HL-60/S4 (cell line): ENCODE measurements at regions not wholly inside any gene's neighbourhood (a gene's known extent, or its start where the extent isn't known, plus 50 kb on each side); places are given as distances from the start of the nearest gene placed in this dataset.

Source experiments
- in situ Hi-C: fragments of 300-500 bp; cut with MboI; formaldehyde crosslinking; loops from 2 replicates; pipeline ENCODE4 v1.14.3; 2022; ENCODE audit warnings: low sequenced_read_pairs

DNA sequence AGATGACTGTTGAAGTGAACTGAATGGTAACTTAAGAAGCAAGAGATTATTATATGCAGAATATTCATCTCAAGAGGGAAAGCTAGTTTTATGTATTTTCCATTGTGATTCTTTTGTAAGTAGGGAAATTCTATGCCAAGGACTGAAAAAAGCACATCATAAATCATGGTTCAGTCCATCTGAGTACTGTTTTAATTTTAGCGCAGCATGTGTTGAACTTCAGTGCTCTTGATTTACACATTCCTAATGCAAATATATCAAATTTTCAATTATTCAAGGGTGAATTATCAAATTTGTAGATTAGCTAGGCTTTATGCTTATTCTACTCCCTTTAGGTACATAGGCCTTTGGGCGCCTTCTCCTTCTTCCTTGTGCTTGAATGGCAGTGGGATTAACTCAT is 50.3 kb upstream of the TCF12 start:
- in situ Hi-C loops = loop anchor here (25.0 kb wide), 1 partner anchor 381 kb away; no protein-coding TSS in a partner anchor

- in situ Hi-C loops = loop anchor here (25.0 kb wide), 1 partner anchor 380 kb away; no protein-coding TSS in a partner anchor
Measured at GRCh38 chr15:56866803-56867202, 51.6 kb upstream of the TCF12 start.

DNA sequence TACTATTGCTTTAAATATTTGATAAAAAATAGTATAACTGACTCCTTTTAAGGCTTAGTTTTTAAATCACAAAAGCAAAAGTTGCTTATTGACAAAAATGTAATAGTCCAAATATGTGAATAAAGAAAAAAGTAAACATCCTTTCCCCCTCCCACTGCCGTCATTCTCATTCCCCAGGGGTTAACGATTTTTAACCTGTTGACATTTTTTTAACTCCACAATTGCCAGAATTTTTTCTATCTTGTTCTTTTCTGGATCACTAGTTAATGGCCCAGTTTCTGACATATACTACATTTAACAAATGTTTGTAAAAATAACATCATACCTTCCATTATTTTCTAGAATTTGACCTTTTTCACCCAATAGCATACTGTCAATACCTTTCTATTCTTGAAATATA is 60.6 kb upstream of the TCF12 start:
- in situ Hi-C loops = loop anchor here (25.0 kb wide), 1 partner anchor 371 kb away; no protein-coding TSS in a partner anchor

DNA sequence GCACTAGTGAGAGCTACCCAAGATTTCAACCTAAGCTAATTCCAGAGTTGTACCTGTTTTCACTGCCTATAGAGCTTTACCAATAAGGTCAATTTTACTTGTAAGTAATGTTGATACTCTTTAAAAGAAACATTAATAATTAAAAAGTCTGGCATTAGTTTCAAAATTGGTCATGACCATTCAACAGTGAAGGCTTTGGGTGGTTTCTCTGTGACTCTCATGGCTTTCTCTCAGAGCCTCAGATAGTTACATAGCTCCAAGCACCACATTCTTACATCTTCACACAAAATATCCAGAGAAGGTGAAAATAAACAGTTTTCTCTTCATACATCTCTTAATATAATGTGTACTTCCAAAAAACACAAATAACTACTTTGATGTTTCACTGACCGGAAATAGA is 61.5 kb upstream of the TCF12 start:
- in situ Hi-C loops = loop anchor here (25.0 kb wide), 1 partner anchor 370 kb away; no protein-coding TSS in a partner anchor

- in situ Hi-C loops = no loop called here
Measured at GRCh38 chr15:56844892-56845291, 73.6 kb upstream of the TCF12 start.

DNA sequence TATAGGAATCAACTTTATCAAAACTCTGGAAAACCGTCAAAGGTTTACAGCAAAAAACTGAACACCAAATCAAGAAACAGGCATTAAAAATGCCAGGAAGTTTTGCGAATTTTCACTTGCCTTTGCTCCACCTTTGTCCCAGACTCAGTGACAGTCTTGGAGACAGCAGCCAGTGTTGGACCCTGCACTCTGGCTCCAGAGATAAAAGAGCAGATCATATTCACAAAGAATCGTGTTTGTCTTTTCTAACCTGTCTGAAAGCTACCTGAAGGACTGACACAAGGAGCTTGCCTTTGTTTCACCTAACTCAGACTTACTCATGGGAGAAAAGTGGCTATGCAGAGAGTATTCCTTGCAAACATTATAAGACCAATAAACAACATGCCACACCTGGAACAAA is 74.0 kb upstream of the TCF12 start:
- in situ Hi-C loops = no loop called here

- in situ Hi-C loops = no loop called here
Measured at GRCh38 chr15:56839641-56840040, 78.8 kb upstream of the TCF12 start.

- in situ Hi-C loops = no loop called here
Measured at GRCh38 chr15:56839099-56839498, 79.3 kb upstream of the TCF12 start.

DNA sequence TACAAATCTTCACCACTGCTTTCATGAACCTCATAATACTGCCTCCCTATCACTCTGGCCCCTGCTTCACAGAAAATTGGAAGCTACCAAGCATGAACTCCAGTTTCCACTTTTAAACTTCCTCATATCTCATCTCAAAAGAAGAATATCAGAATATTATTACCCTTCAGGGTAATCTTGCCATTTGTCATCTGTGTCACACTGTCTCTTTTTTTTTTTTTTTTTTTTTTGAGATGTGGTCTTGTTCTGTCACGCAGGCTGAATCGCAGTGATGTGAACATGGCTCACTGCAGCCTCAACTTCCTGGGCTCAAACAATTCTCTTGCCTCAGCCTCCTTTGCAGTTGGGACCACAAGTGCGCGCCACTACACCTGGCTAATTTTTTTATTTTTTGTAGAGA is 80.4 kb upstream of the TCF12 start:
- in situ Hi-C loops = no loop called here

DNA sequence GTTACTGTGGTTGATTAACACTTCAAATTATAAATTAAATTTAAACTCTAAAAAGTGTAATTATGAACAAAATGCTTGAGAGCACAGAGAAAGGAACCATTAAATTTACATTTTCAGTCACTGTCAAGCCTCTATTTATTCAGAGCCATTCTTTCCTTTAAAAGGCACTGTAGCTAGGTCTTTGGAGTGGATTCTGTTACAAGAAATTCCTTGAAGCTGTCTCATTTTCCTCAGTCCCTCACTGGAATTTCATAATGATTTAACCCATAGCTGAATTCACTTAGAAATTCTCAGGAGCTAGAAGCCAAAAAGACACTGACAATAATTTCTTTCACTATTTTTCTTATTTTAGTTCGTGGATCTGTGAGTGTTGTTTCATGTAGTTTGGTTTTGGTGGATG is 81.2 kb upstream of the TCF12 start:
- in situ Hi-C loops = no loop called here

GRCh38 chr15:56835718-56836171 is 82.7 kb upstream of the TCF12 start:
- in situ Hi-C loops = no loop called here

DNA sequence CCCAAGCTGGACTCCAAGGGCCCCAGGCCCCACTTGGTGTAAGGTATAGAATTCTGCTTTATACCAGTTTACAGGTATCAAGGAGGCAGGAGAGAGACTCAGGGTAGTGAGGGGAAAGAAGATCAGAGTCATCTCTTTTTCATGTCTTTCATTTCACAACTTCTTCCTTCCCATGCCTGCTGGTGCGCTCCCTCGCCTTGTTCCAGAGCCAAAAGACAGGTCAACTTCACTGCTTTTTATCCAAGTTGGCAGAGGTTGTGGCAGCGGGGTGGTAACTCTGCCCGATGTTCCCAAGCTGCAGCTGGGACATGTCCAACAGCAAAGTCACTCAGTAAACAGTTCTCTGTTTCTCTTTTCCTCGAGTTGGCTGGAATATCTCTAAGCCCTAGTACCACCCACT is 86.3 kb upstream of the TCF12 start:
- in situ Hi-C loops = no loop called here

GRCh38 chr15:56831467-56832005 is 86.9 kb upstream of the TCF12 start:
- in situ Hi-C loops = no loop called here

DNA sequence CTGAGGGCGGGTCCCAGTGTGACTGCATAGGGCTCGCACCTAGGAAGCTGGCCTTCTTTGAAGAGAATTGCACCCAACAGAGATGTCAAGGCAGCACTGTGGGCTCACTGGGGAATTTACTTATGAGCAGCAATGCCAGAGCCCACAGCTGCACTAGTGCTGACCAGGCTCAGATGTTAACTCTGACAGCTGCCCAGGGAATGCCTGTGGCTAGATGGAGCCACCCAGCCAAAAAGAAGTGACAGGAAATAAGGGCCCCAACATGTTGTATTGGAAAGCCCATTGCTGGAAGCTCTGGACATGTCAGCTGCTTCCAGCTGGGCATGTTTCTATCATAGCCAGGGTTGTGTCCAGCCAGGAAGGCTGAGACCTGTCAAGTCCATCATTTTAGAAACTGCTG is 90.9 kb upstream of the ZNF280D start:
- in situ Hi-C loops = no loop called here

DNA sequence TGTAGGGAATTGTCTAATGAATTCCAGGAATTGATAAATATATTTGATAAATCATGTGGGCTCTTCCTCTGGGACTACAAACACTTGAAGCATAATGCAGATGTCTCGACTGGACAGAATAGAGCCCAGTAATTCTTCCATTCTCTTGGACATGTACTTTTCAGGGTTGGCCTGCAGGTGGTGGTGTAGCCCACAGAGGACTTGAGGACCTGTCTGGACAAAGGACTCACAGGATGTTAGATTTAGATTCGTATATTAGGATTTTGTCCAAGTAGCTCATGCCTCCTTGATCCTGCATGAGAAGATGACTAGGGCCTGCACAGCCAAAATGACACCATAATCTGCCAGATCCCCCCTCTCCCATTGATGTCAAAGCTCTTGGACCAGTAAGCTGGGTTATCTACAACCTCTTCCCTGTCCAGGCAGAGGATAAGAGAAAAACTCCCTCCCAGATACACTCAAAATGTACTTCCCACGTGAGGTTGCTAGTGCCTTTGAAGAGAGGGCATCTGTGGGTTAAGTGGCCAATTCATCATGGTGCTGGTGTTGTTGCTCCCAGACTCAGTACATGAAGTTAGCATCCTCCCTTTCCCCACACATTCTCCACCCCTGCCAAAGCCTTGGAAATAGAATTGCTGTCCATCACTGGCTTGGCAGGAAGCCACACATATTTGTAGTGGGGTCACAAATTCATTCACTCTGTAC is 88.6 kb upstream of the ZNF280D start:
- in situ Hi-C loops = no loop called here

GRCh38 chr15:56820333-56820732 is 87.0 kb upstream of the ZNF280D start:
- in situ Hi-C loops = no loop called here

DNA sequence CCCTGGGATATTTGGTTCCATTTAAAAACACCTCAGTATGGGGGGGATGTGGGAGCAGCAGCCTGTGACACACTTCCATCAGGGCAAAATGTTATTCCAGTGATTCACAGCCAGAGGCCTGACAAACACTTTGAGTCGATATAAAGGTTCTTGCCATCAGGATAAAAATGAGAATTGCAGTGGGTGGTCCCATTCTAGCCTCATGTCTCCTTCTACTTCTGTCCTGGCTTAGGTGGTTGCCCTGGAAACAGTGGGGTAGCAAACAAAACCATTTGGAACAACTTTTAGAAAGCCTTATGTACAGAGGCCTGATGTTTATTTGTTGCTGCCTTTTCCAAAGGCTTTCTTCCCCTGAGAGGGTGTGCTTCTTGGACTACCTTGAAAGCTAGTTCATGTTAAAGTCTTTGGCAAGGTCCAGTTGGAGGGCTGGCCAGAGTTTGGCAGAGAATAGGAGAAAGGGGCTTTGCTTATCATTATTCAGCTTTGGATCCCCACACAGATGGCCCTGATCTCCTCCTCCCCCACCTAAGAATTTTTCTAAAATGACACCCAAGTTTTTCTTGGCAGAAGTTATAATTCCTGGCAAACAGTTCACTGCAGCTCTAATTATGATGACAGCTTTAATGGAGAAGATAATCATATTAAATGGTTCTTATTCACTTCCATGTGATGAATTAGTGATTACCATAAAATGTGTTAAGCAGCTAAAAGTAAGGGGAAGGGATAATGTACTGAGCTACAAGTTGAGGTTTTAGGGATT is 84.2 kb upstream of the ZNF280D start:
- in situ Hi-C loops = no loop called here

- in situ Hi-C loops = no loop called here
Measured at GRCh38 chr15:56816781-56817180, 83.5 kb upstream of the ZNF280D start.

DNA sequence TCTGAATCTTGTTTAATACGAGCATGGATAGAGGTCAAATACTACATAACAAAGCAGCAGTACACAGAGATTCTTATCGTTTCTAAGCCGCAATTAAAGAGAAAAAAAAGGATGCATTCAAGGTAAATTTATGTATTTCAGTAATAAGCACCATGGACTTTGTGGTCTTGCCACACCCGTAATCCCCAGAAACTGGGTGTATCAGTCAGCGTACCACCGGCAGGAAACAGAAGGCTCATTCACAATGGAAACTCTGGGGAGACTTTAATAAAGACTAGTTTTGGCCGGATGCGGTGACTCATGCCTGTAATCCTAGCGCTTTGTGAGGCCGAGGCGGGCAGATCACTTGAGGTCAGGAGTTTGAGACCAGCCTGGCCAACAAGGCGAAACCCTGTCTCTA is 81.9 kb upstream of the ZNF280D start:
- in situ Hi-C loops = no loop called here

GRCh38 chr15:56814429-56814828 is 81.1 kb upstream of the ZNF280D start:
- in situ Hi-C loops = no loop called here

DNA sequence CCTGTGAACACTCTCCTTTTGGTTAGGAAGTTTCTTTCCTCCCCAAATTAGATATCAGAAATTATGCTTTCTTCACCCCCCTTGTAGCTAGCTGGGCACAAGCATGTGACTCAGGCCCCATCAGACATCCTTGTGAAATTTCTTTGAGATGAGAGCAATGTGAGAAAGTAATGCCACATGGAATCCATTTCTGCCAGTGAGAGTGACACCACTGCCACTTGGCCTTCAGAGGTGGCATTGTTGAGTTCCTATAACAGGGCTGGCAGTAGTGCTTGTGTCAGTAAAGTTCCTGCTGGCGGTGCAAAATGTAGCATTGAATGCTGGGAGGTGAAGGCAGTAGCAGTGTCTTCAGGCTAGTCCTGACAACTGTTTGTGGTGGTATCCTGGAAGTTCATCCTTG is 80.7 kb upstream of the ZNF280D start:
- in situ Hi-C loops = no loop called here

GRCh38 chr15:56812961-56813360 is 79.7 kb upstream of the ZNF280D start:
- in situ Hi-C loops = no loop called here
